Breast epithelium (tissue), 4 donors: ENCODE measurements at regions not wholly inside any gene's neighbourhood (a gene's known extent, or its start where the extent isn't known, plus 50 kb on each side); places are given as distances from the start of the nearest gene placed in this dataset.

Experiments
- DNase-seq, 2 donors: peaks; one replicate each; pipeline ENCODE4 v3.0.0-alpha.2; 2019; ENCODE audit warnings: low spot score in 2 of 2
- H3K27ac ChIP-seq, 2 donors: fragments of 200-600 bp; sonication (generic) in 1 of 2; one replicate each; pipeline ENCODE4 v1.5.1; 2016 to 2019; ENCODE audit warnings: mild to moderate bottlenecking in 1 of 2
- H3K27me3 ChIP-seq, 2 donors: fragments of 200-600 bp; sonication (generic) in 1 of 2; one replicate each; pipeline versions ENCODE4 v1.5.1 to v1.6.0; 2017 to 2019; ENCODE audit warnings: control low read depth in 1 of 2, mild to moderate bottlenecking in 1 of 2
- H3K36me3 ChIP-seq: fragments of 200-600 bp; one replicate; pipeline ENCODE4 v1.5.1; 2019
- H3K4me1 ChIP-seq, 2 donors: fragments of 200-600 bp; sonication (generic); one replicate each; pipeline ENCODE4 v1.5.1; 2016 to 2019; ENCODE audit warnings: control low read depth in 1 of 2
- H3K4me3 ChIP-seq, 3 donors: fragments of 200-600 bp; sonication (generic); 1 replicate in 2 of 3; 2 replicates in 1 of 3; pipeline ENCODE4 v1.5.1; 2016 to 2019; ENCODE audit warnings: mild to moderate bottlenecking in 3 of 3, moderate library complexity in 2 of 3
- H3K9me3 ChIP-seq, 2 donors: fragments of 200-600 bp; sonication (generic) in 1 of 2; one replicate each; pipeline ENCODE4 v1.5.1; 2016 to 2019; ENCODE audit warnings: control low read depth in 1 of 2
- POLR2A ChIP-seq: fragments of 450-650 bp; IDR thresholded peaks from one replicate; pipeline ENCODE4 v1.6.1; 2016; ENCODE audit warnings: antibody characterized with exemption, mild to moderate bottlenecking, moderate library complexity
- POLR2AphosphoS5 ChIP-seq, 3 donors: sonication (generic); formaldehyde crosslinking; IDR thresholded peaks; one replicate each; pipeline ENCODE4 v1.6.1; 2017; ENCODE audit warnings: antibody characterized with exemption in 3 of 3
- intact Hi-C: fragments of 100-400 bp; cut with DNase I; formaldehyde crosslinking; loops from one replicate; pipeline ENCODE4 v1.15.1; 2023; ENCODE audit warnings: low total_unique reads
- TF ChIP-seq, protein P1 (sequence below), 3 donors: fragments of 450-650 bp; IDR thresholded peaks; one replicate each; pipeline ENCODE4 v1.5.1; 2016 to 2017; ENCODE audit warnings: antibody characterized with exemption in 3 of 3, mild to moderate bottlenecking in 3 of 3, moderate library complexity in 3 of 3

DNA sequence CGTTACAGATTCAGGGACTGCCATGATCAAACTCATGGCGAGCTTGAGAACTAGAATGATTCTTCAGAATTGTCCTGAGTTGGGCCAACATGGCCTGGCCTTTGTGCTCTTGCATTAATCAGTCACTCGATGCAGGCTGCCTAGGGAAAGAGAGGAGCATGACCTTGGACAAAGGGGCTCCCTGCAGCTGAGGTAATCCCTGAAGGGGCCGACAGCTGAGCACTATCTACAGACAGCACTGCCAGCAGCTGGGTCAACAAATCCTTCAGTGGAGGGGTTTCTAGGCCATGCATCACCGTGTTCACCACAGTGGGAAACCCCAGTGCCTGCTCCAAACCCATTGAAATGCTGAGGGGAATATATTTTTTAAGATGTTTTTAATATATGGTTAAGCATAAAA, 159.5 kb upstream of the POU2AF2 start:
- DNase-seq = no peak
- Histone ChIP-seq H3K27ac (no peak overlapping the region), H3K27me3 (no peaks in the 10 kb centered on the region), H3K9me3 (no peaks in the 10 kb centered on the region), H3K4me1 (no peaks in the 10 kb centered on the region), H3K36me3 (no peaks in the 10 kb centered on the region), H3K4me3 (no peak overlapping the region)
- no peak for TF ChIP-seq POLR2A
- intact Hi-C loops = no loop called here

GRCh38 chr11:111082664-111083063, 162.9 kb upstream of the POU2AF2 start:
- Histone ChIP-seq H3K27ac (no peak overlapping the region), H3K27me3 (no peaks in the 10 kb centered on the region)
- intact Hi-C loops = no loop called here

DNA sequence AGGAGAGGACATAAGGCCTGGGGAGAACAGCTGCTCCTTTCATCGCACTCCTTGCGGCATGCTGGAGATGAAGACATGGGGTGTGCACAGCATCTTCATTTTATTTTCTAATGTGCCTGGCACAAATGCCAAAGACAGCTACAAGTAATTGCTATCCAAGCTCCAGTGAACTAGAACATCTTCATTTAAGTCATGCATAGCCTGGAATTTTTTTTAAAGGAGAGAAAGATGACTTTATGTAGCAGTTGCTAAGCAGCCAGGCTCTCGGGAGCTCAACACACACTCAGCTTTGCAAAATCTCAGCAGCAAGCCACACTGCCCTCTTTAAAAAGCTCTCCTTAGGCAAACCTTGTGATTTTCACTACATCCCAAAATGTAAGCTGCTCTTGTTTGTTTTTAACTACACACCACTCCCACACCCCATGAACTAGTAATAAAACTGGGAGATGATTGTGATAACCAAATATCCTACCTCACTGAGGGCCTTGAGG, 164.5 kb upstream of the POU2AF2 start:
- TF ChIP-seq, protein P1, sequence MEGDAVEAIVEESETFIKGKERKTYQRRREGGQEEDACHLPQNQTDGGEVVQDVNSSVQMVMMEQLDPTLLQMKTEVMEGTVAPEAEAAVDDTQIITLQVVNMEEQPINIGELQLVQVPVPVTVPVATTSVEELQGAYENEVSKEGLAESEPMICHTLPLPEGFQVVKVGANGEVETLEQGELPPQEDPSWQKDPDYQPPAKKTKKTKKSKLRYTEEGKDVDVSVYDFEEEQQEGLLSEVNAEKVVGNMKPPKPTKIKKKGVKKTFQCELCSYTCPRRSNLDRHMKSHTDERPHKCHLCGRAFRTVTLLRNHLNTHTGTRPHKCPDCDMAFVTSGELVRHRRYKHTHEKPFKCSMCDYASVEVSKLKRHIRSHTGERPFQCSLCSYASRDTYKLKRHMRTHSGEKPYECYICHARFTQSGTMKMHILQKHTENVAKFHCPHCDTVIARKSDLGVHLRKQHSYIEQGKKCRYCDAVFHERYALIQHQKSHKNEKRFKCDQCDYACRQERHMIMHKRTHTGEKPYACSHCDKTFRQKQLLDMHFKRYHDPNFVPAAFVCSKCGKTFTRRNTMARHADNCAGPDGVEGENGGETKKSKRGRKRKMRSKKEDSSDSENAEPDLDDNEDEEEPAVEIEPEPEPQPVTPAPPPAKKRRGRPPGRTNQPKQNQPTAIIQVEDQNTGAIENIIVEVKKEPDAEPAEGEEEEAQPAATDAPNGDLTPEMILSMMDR (IDR thresholded peaks at IDR 0.05) = no peak
- TF ChIP-seq POLR2AphosphoS5 (IDR thresholded peaks at IDR 0.05) (no peak), POLR2A (no peak)
- no peak for DNase-seq
- H3K4me1 ChIP-seq = no peaks in the 10 kb centered on the region
- H3K9me3 ChIP-seq = no peaks in the 10 kb centered on the region
- no peak overlapping the region for H3K27ac ChIP-seq
- H3K4me3 ChIP-seq = no peak overlapping the region
- intact Hi-C loops = no loop called here
- H3K36me3 ChIP-seq = no peaks in the 10 kb centered on the region
- H3K27me3 ChIP-seq = no peaks in the 10 kb centered on the region

More at GRCh38 chr11:111082664-111083063, 162.9 kb upstream of the POU2AF2 start:
- Histone ChIP-seq H3K9me3 (no peaks in the 10 kb centered on the region), H3K36me3 (no peaks in the 10 kb centered on the region), H3K4me1 (no peaks in the 10 kb centered on the region), H3K4me3 (no peak overlapping the region)
- TF ChIP-seq, protein P1 (IDR thresholded peaks at IDR 0.05) = no peak
- TF ChIP-seq POLR2AphosphoS5 (IDR thresholded peaks at IDR 0.05) (no peak), POLR2A (no peak)
- DNase-seq = no peak

DNA sequence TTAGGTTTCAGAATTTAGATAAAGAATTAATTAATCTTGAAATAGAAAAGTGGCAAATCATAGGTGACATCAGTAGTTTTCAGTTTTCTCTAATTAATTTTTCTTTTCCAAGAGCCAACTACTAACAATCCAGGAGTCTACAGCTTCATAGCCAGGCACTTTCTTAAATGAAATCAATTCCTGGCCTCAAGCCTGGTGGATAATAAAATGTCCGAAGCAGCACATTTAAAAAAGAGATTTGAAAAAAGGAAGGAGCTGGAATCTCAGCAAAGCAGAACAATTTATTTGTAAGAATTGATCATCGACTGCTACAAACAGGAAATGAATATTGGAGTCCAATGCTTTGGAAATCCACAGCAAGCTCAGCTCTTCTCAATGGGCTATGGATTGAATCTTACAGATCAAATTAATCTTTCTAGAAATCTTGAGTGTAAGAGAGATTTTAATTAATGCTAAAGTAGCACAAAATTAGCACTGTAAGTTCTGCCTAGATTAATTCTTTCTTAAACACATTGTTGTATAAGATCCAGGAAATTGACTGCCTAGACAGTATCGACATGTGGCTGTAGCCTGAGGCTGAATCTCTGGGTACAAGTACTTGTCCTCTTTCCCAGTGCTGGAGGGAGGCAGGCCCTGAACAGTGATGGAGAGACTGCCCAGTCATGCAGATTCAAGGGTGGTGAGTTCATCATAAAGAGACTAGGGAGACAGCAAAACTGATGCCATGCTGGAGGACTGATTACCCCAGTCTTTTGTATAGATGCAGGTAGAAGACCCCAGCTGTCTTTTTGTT, 167.8 kb upstream of the POU2AF2 start:
- Histone ChIP-seq H3K27me3 (no peaks in the 10 kb centered on the region), H3K9me3 (no peaks in the 10 kb centered on the region), H3K4me1 (no peaks in the 10 kb centered on the region), H3K4me3 (no peak overlapping the region), H3K27ac (no peak overlapping the region), H3K36me3 (no peaks in the 10 kb centered on the region)
- intact Hi-C loops = no loop called here
- TF ChIP-seq POLR2A = no peak
- TF ChIP-seq, protein P1 (IDR thresholded peaks at IDR 0.05) = no peak
- TF ChIP-seq POLR2AphosphoS5 (IDR thresholded peaks at IDR 0.05) = no peak
- DNase-seq = no peak

- Histone ChIP-seq H3K4me3 (no peak overlapping the region), H3K27me3 (no peaks in the 10 kb centered on the region)
- no peak for DNase-seq
These were observed 176.5 kb upstream of the POU2AF2 start for GRCh38 chr11:111069066-111069465.

More at GRCh38 chr11:111069066-111069465, 176.5 kb upstream of the POU2AF2 start:
- Histone ChIP-seq H3K27ac (no peak overlapping the region), H3K9me3 (peaks cover 5 to 20% of the 10 kb centered on the region in 2 donors), H3K36me3 (no peaks in the 10 kb centered on the region), H3K4me1 (no peaks in the 10 kb centered on the region)
- intact Hi-C loops = no loop called here
- TF ChIP-seq, protein P1 (IDR thresholded peaks at IDR 0.05) = no peak
- TF ChIP-seq POLR2A (no peak), POLR2AphosphoS5 (IDR thresholded peaks at IDR 0.05) (no peak)
